ENCODE measurements at regions not wholly inside any gene's neighbourhood (a gene's known extent, or its start where the extent isn't known, plus 50 kb on each side); places are given as distances from the start of the nearest gene placed in this dataset.

GRCh38 chr3:80434366-80434765, 666.6 kb upstream of the ROBO1 start:
- TF ChIP-seq, protein P1, sequence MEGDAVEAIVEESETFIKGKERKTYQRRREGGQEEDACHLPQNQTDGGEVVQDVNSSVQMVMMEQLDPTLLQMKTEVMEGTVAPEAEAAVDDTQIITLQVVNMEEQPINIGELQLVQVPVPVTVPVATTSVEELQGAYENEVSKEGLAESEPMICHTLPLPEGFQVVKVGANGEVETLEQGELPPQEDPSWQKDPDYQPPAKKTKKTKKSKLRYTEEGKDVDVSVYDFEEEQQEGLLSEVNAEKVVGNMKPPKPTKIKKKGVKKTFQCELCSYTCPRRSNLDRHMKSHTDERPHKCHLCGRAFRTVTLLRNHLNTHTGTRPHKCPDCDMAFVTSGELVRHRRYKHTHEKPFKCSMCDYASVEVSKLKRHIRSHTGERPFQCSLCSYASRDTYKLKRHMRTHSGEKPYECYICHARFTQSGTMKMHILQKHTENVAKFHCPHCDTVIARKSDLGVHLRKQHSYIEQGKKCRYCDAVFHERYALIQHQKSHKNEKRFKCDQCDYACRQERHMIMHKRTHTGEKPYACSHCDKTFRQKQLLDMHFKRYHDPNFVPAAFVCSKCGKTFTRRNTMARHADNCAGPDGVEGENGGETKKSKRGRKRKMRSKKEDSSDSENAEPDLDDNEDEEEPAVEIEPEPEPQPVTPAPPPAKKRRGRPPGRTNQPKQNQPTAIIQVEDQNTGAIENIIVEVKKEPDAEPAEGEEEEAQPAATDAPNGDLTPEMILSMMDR (IDR thresholded peaks at IDR 0.05): no peak
- TF ChIP-seq EP300 (IDR thresholded peaks at IDR 0.05) (no peak), POLR2AphosphoS5 (IDR thresholded peaks at IDR 0.05) (no peak)

Data from esophagus muscularis mucosa (tissue), 4 donors.